ENCODE measurements at regions not wholly inside any gene's neighbourhood (a gene's known extent, or its start where the extent isn't known, plus 50 kb on each side); places are given as distances from the start of the nearest gene placed in this dataset.

GRCh38 chrX:38500141-38500540 is 61.2 kb upstream of the TSPAN7 start:
- no peaks in the 10 kb centered on the region; the same call in 2 of the 3 replicates for H3K4me1 Mint-ChIP-seq
- Histone ChIP-seq H4K20me1 (replicated peaks; ENCODE audit: insufficient read depth) (no peaks in the 10 kb centered on the region), H3K4me2 (no peak overlapping the region), H3F3A (replicated peaks; ENCODE audit: low read depth) (no peaks in the 10 kb centered on the region), H3K4me3 (no peak overlapping the region), H3K4me1 (ENCODE audit: insufficient read depth) (no peaks in the 10 kb centered on the region), H3K27me3 (ENCODE audit: insufficient read depth) (no peaks in the 10 kb centered on the region), H2AFZ (no peak overlapping the region), H3K9me2 (ENCODE audit: insufficient read depth) (no peaks in the 10 kb centered on the region), H3K79me2 (replicated peaks; ENCODE audit: insufficient read depth) (no peaks in the 10 kb centered on the region), H3K27ac (ENCODE audit: low read depth) (no peak overlapping the region), H3K36me3 (ENCODE audit: insufficient read depth) (no peaks in the 10 kb centered on the region)
- ATAC-seq: no peak
- no peaks in the 10 kb centered on the region for H3K36me3 Mint-ChIP-seq (ENCODE audit: low read depth)
- H3K27me3 Mint-ChIP-seq (ENCODE audit: insufficient read depth, low read depth, poor library complexity): no peaks in the 10 kb centered on the region
- no peak overlapping the region for H3K4me3 Mint-ChIP-seq
- no peaks in the 10 kb centered on the region for H3K9me3 Mint-ChIP-seq
- TF ChIP-seq, protein P1, sequence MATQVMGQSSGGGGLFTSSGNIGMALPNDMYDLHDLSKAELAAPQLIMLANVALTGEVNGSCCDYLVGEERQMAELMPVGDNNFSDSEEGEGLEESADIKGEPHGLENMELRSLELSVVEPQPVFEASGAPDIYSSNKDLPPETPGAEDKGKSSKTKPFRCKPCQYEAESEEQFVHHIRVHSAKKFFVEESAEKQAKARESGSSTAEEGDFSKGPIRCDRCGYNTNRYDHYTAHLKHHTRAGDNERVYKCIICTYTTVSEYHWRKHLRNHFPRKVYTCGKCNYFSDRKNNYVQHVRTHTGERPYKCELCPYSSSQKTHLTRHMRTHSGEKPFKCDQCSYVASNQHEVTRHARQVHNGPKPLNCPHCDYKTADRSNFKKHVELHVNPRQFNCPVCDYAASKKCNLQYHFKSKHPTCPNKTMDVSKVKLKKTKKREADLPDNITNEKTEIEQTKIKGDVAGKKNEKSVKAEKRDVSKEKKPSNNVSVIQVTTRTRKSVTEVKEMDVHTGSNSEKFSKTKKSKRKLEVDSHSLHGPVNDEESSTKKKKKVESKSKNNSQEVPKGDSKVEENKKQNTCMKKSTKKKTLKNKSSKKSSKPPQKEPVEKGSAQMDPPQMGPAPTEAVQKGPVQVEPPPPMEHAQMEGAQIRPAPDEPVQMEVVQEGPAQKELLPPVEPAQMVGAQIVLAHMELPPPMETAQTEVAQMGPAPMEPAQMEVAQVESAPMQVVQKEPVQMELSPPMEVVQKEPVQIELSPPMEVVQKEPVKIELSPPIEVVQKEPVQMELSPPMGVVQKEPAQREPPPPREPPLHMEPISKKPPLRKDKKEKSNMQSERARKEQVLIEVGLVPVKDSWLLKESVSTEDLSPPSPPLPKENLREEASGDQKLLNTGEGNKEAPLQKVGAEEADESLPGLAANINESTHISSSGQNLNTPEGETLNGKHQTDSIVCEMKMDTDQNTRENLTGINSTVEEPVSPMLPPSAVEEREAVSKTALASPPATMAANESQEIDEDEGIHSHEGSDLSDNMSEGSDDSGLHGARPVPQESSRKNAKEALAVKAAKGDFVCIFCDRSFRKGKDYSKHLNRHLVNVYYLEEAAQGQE (IDR thresholded peaks at IDR 0.05; ENCODE audit: unreplicated experiment): no peak
- TF ChIP-seq EZH2phosphoT487 (IDR thresholded peaks at IDR 0.05; ENCODE audit: unreplicated experiment): no peak
- no peak for TF ChIP-seq ZNF331 (CRISPR knock-in tag; IDR thresholded peaks at IDR 0.05; ENCODE audit: low read depth)
- H3K27ac Mint-ChIP-seq: no peak overlapping the region
- no peak for DNase-seq (ENCODE audit: low spot score)

GRCh38 chrX:38500866-38501265 is 60.5 kb upstream of the TSPAN7 start:
- H3K27me3 ChIP-seq (ENCODE audit: insufficient read depth): no peaks in the 10 kb centered on the region
- H4K20me1 ChIP-seq (replicated peaks; ENCODE audit: insufficient read depth): no peaks in the 10 kb centered on the region
- TF ChIP-seq ZNF331 (CRISPR knock-in tag; IDR thresholded peaks at IDR 0.05; ENCODE audit: low read depth) (no peak), EZH2phosphoT487 (IDR thresholded peaks at IDR 0.05; ENCODE audit: unreplicated experiment) (no peak), JUNB (IDR thresholded peaks at IDR 0.05; ENCODE audit: unreplicated experiment) (no peak), CREB1 (CRISPR knock-in tag; IDR thresholded peaks at IDR 0.05; ENCODE audit: low read depth) (no peak), STAT1 (IDR thresholded peaks at IDR 0.05; ENCODE audit: unreplicated experiment) (no peak), EZH2 (IDR thresholded peaks at IDR 0.05; ENCODE audit: low read depth, unreplicated experiment) (no peak), POLR2AphosphoS5 (IDR thresholded peaks at IDR 0.05; ENCODE audit: low read depth) (no peak), ETS1 (IDR thresholded peaks at IDR 0.05) (no peak)
- TF ChIP-seq, protein P1 (IDR thresholded peaks at IDR 0.05; ENCODE audit: unreplicated experiment): no peak
- no peak for ATAC-seq
- no peaks in the 10 kb centered on the region for H3K27me3 Mint-ChIP-seq (ENCODE audit: insufficient read depth, low read depth, poor library complexity)
- H3F3A ChIP-seq (replicated peaks; ENCODE audit: low read depth): no peaks in the 10 kb centered on the region
- no peaks in the 10 kb centered on the region for H3K79me2 ChIP-seq (replicated peaks; ENCODE audit: insufficient read depth)
- H3K4me2 ChIP-seq: no peak overlapping the region
- H3K27ac ChIP-seq (ENCODE audit: low read depth): no peak overlapping the region
- no peaks in the 10 kb centered on the region for H3K9me2 ChIP-seq (ENCODE audit: insufficient read depth)
- DNase-seq (ENCODE audit: low spot score): no peak
- H3K4me3 Mint-ChIP-seq: no peak overlapping the region
- H3K27ac Mint-ChIP-seq: no peak overlapping the region
- no peaks in the 10 kb centered on the region for H3K4me1 ChIP-seq (ENCODE audit: insufficient read depth)
- no peak overlapping the region for H3K4me3 ChIP-seq
- H3K36me3 ChIP-seq (ENCODE audit: insufficient read depth): no peaks in the 10 kb centered on the region
- H2AFZ ChIP-seq: no peak overlapping the region
- no peaks in the 10 kb centered on the region for H3K36me3 Mint-ChIP-seq (ENCODE audit: low read depth)
- H3K4me1 Mint-ChIP-seq: no peaks in the 10 kb centered on the region; the same call in 2 of the 3 replicates
- no peaks in the 10 kb centered on the region for H3K9me3 Mint-ChIP-seq

All from GM23338 (cell line).